H1 (cell line): ENCODE measurements at regions not wholly inside any gene's neighbourhood (a gene's known extent, or its start where the extent isn't known, plus 50 kb on each side); places are given as distances from the start of the nearest gene placed in this dataset.

Experiments used
- CTCF ChIA-PET: fragments of 300-600 bp; sonication (Branson Sonifier 250); formaldehyde crosslinking; loops from one replicate; lab custom pipeline; 2021; ENCODE audit not compliant: partially characterized antibody; lab: Charles Lee
- POLR2A ChIA-PET: fragments of 300-600 bp; sonication (Branson Sonifier 250); formaldehyde crosslinking; loops from one replicate; lab custom pipeline; 2021; ENCODE audit warnings: inconsistent platforms; ENCODE audit not compliant: partially characterized antibody; lab: Charles Lee
- DNase-seq, 2 experiments: peaks; one replicate each; pipeline versions ENCODE4 v3.0.0 to v3.0.0-alpha.2; 2010 to 2022; ENCODE audit warnings: low spot score in 2 of 2, low read depth in 1 of 2, mixed read lengths in 1 of 2
- FAIRE-seq: peaks from 2 replicates; lab custom pipeline; 2011; peaks lifted over from hg19 to GRCh38; lab: Jason Lieb, UNC
- H2AFZ ChIP-seq: 2 replicates; pipeline ENCODE4 v1.8.1; 2012; ENCODE audit warnings: low read length, inconsistent platforms
- H2AK5ac ChIP-seq: 2 replicates; pipeline ENCODE4 v1.6.1; 2013; ENCODE audit warnings: low read depth, low read length
- H2BK120ac ChIP-seq: replicated peaks from 2 replicates; pipeline ENCODE3; 2013; ENCODE audit warnings: low read depth, low read length, inconsistent platforms
- H2BK12ac ChIP-seq: 2 replicates; pipeline ENCODE4 v1.6.1; 2013; ENCODE audit warnings: low read depth, low read length
- H2BK15ac ChIP-seq: 2 replicates; pipeline ENCODE4 v1.6.1; 2013; ENCODE audit warnings: low read length
- H2BK20ac ChIP-seq: 2 replicates; pipeline ENCODE4 v1.6.1; 2013; ENCODE audit warnings: low read length
- H2BK5ac ChIP-seq: 2 replicates; pipeline ENCODE4 v1.6.1; 2013; ENCODE audit warnings: low read depth, low read length
- H3K14ac ChIP-seq: 2 replicates; pipeline ENCODE4 v1.6.1; 2013; ENCODE audit warnings: inconsistent platforms; ENCODE audit not compliant: insufficient read length
- H3K18ac ChIP-seq: 2 replicates; pipeline ENCODE4 v1.6.1; 2013; ENCODE audit warnings: low read length; ENCODE audit errors: extremely low read depth
- H3K23ac ChIP-seq: 2 replicates; pipeline ENCODE4 v1.6.1; 2013; ENCODE audit warnings: inconsistent platforms; ENCODE audit not compliant: insufficient read length
- H3K23me2 ChIP-seq: 2 replicates; pipeline ENCODE4 v1.6.1; 2013; ENCODE audit warnings: low read depth, low read length
- H3K27ac ChIP-seq: 2 replicates; pipeline ENCODE4 v1.6.1; 2011; ENCODE audit warnings: low read depth, low read length, inconsistent platforms
- H3K27me3 ChIP-seq, 4 experiments: replicated peaks in 1 of 4; 1 replicate in 1 of 4; 2 replicates in 3 of 4; pipeline versions ENCODE4 v1.6.1 to v1.8.1; 2011 to 2013; ENCODE audit warnings: low read length in 3 of 4, mild to moderate bottlenecking in 3 of 4, inconsistent platforms in 2 of 4, mixed read lengths in 2 of 4, moderate library complexity in 1 of 4; ENCODE audit not compliant: control insufficient read depth in 3 of 4, insufficient read depth in 3 of 4; ENCODE audit errors: extremely low read depth in 1 of 4
- H3K36me3 ChIP-seq, 4 experiments: 2 replicates each; pipeline versions ENCODE4 v1.6.1 to v1.8.1; 2011 to 2013; ENCODE audit warnings: mild to moderate bottlenecking in 4 of 4, low read length in 3 of 4, moderate library complexity in 2 of 4, control low read depth in 1 of 4, inconsistent platforms in 1 of 4; ENCODE audit not compliant: insufficient read depth in 4 of 4, control insufficient read depth in 2 of 4
- H3K4ac ChIP-seq: replicated peaks from 2 replicates; pipeline ENCODE3; 2013; ENCODE audit warnings: low read length, low read depth, mixed read lengths, inconsistent platforms; ENCODE audit not compliant: insufficient read length
- H3K4me1 ChIP-seq, 4 experiments: replicated peaks in 1 of 4; 1 replicate in 1 of 4; 2 replicates in 3 of 4; pipeline versions ENCODE4 v1.6.1 to v1.8.1; 2011 to 2013; ENCODE audit warnings: low read length in 3 of 4, inconsistent platforms in 2 of 4, mixed read lengths in 1 of 4; ENCODE audit not compliant: insufficient read depth in 4 of 4, control insufficient read depth in 3 of 4
- H3K4me2 ChIP-seq, 2 experiments: 2 replicates each; pipeline versions ENCODE4 v1.6.1 to v1.8.1; 2011 to 2013; ENCODE audit warnings: low read depth in 2 of 2, low read length in 2 of 2, control low read depth in 1 of 2, inconsistent platforms in 1 of 2, mild to moderate bottlenecking in 1 of 2; ENCODE audit not compliant: insufficient read depth in 1 of 2
- H3K4me3 ChIP-seq, 4 experiments: fragments of 200-600, 300-600 bp in 1 of 4; sonication (generic), shearing (Covaris generic), sonication (Bioruptor Twin) in 1 of 4; 2 replicates each; pipeline versions ENCODE4 v1.5.1 to v1.8.1; 2011 to 2016; ENCODE audit warnings: low read length in 4 of 4, low read depth in 3 of 4, control low read depth in 2 of 4, inconsistent platforms in 2 of 4, mild to moderate bottlenecking in 2 of 4, mixed read lengths in 1 of 4, moderate library complexity in 1 of 4; ENCODE audit not compliant: insufficient read depth in 2 of 4; ENCODE audit errors: extremely low read depth in 1 of 4
- H3K56ac ChIP-seq: replicated peaks from 2 replicates; pipeline ENCODE3; 2013; ENCODE audit warnings: low read depth, mild to moderate bottlenecking, mixed read lengths, low read length, inconsistent platforms; ENCODE audit not compliant: insufficient read length
- H3K79me1 ChIP-seq: 2 replicates; pipeline ENCODE4 v1.6.1; 2013; ENCODE audit warnings: low read depth, low read length, control low read depth
- H3K79me2 ChIP-seq, 2 experiments: 2 replicates each; pipeline versions ENCODE4 v1.6.1 to v1.8.1; 2012 to 2013; ENCODE audit warnings: low read length in 2 of 2, mild to moderate bottlenecking in 2 of 2, inconsistent platforms in 1 of 2; ENCODE audit not compliant: insufficient read depth in 2 of 2, control insufficient read depth in 1 of 2
- H3K9ac ChIP-seq, 4 experiments: replicated peaks in 1 of 4; 1 replicate in 1 of 4; 2 replicates in 3 of 4; pipeline versions ENCODE4 v1.6.1 to v1.8.1; 2011 to 2013; ENCODE audit warnings: low read depth in 3 of 4, low read length in 3 of 4, control low read depth in 2 of 4, mild to moderate bottlenecking in 2 of 4, moderate library complexity in 2 of 4, inconsistent platforms in 1 of 4; ENCODE audit errors: extremely low read depth in 1 of 4
- H3K9me3 ChIP-seq, 2 experiments: 2 replicates each; pipeline versions ENCODE4 v1.6.1 to v1.8.1; 2012 to 2013; ENCODE audit warnings: mild to moderate bottlenecking in 2 of 2, moderate library complexity in 2 of 2, control low read depth in 1 of 2, inconsistent platforms in 1 of 2, low read depth in 1 of 2, low read length in 1 of 2, mixed read lengths in 1 of 2; ENCODE audit not compliant: insufficient read depth in 2 of 2
- H4K20me1 ChIP-seq, 2 experiments: replicated peaks in 1 of 2; 2 replicates each; pipeline versions ENCODE3 to v1.8.1; 2011 to 2013; ENCODE audit warnings: inconsistent platforms in 2 of 2, low read length in 2 of 2, mild to moderate bottlenecking in 1 of 2; ENCODE audit not compliant: insufficient read depth in 2 of 2, control insufficient read depth in 1 of 2
- H4K5ac ChIP-seq: 2 replicates; pipeline ENCODE4 v1.6.1; 2013; ENCODE audit warnings: low read length, low read depth, mixed read lengths, inconsistent platforms; ENCODE audit not compliant: insufficient read length
- H4K8ac ChIP-seq: 2 replicates; pipeline ENCODE4 v1.8.0; 2013; ENCODE audit warnings: mild to moderate bottlenecking, moderate library complexity, low read length, inconsistent platforms; ENCODE audit not compliant: insufficient read depth; ENCODE audit errors: extremely low read depth
- H4K91ac ChIP-seq: replicated peaks from 2 replicates; pipeline ENCODE3; 2013; ENCODE audit warnings: low read length, mixed read lengths, inconsistent platforms; ENCODE audit not compliant: insufficient read length
- EGR1 ChIP-seq: IDR thresholded peaks from 2 replicates; pipeline ENCODE4 v1.6.1; 2011; ENCODE audit warnings: low read depth, low read length, borderline replicate concordance
- EZH2 ChIP-seq: fragments of 200-600 bp; sonication (generic); IDR thresholded peaks from 2 replicates; pipeline ENCODE4 v1.7.1; 2012; ENCODE audit warnings: low read depth, mild to moderate bottlenecking, moderate library complexity, low read length, inconsistent platforms; ENCODE audit not compliant: severe bottlenecking
- RAD21 ChIP-seq, 2 experiments: IDR thresholded peaks in 1 of 2; conservative IDR thresholded peaks in 1 of 2; 2 replicates each; pipeline ENCODE4 v1.6.1; 2011; ENCODE audit warnings: low read depth in 2 of 2, low read length in 2 of 2, improper control_type of control experiment in 1 of 2, inconsistent platforms in 1 of 2, mild to moderate bottlenecking in 1 of 2, moderate library complexity in 1 of 2
- RXRA ChIP-seq: IDR thresholded peaks from 2 replicates; pipeline ENCODE4 v1.6.1; 2011; ENCODE audit warnings: low read depth, mild to moderate bottlenecking, low read length, moderate library complexity; ENCODE audit not compliant: insufficient read depth
- SP2 ChIP-seq: IDR thresholded peaks from 2 replicates; pipeline ENCODE4 v1.6.1; 2012; ENCODE audit warnings: mild to moderate bottlenecking, low read length, inconsistent platforms
- WGBS, 2 experiments: shearing (Covaris generic) in 1 of 2; methylation state at CpG; one replicate each; pipeline versions ENCODE4 v1.1.6 to v1.1.7; 2013 to 2015; ENCODE audit warnings: low lambda C conversion rate in 2 of 2, mixed read lengths in 2 of 2, inconsistent platforms in 1 of 2, low coverage in 1 of 2, missing lambda C conversion rate in 1 of 2; ENCODE audit not compliant: insufficient replicate concordance in 2 of 2, insufficient coverage in 1 of 2, insufficient read length in 1 of 2; ENCODE audit errors: extremely low coverage in 1 of 2, missing lambda C conversion rate in 1 of 2; 5-methylcytosine and 5-hydroxymethylcytosine counted together

DNA sequence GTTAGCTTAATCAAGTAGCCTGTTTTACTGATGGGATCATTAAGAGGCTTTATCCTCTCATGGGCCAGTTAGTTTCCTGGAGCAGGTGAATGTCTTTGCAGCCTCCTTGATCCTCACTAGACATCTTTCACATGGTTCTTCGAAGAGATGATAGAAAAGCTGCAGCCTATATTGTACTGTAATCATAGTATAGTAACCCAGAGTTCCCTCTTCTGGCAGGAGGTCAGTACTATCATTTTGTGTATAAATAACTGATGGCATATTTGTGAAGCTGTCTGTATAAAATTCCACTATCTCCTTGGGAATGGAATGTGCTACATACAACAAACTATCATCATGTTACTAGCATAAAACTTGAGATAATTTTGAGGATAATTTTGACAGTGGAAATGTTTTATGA lies 123.8 kb upstream of the PRPS1L1 start:
- H4K8ac ChIP-seq, result no peak overlapping the region
- DNase-seq, result no peak
- no peaks in the 10 kb centered on the region for H3K27me3 ChIP-seq
- H3K4ac ChIP-seq, result no peak overlapping the region
- H4K20me1 ChIP-seq, result no peaks in the 10 kb centered on the region
- no peak overlapping the region for H2BK15ac ChIP-seq
- POLR2A ChIA-PET, result interaction anchor here (0.6 kb wide), 1 partner anchor 120 kb away, joined by 3 read pairs; no protein-coding TSS in a partner anchor
- no peak overlapping the region for H3K9ac ChIP-seq
- H3K27ac ChIP-seq, result no peak overlapping the region
- H3K18ac ChIP-seq, result no peak overlapping the region
- no peak overlapping the region for H3K23ac ChIP-seq
- peak overlapping the region; percentile 41; the same call in 1 of the 2 replicates for H2AFZ ChIP-seq
- H2BK5ac ChIP-seq, result no peak overlapping the region
- TF ChIP-seq RXRA (no peak), EZH2 (no peak), RAD21 (IDR thresholded peaks at IDR 0.05 in 1 of 2, conservative IDR thresholded peaks at IDR 0.05 in 1 of 2; ENCODE audit: low read depth in 2 of 2, low read length in 2 of 2) (no peak), SP2 (peak; percentile 40; the same call in 1 of the 2 replicates), EGR1 (no peak)
- H4K91ac ChIP-seq, result no peak overlapping the region
- no peak overlapping the region for H3K56ac ChIP-seq
- H3K23me2 ChIP-seq, result no peaks in the 10 kb centered on the region
- no peak overlapping the region for H2BK120ac ChIP-seq
- FAIRE-seq, result no peak
- no peak overlapping the region for H3K4me3 ChIP-seq
- H3K9me3 ChIP-seq, result no peaks in the 10 kb centered on the region
- H2BK20ac ChIP-seq, result no peak overlapping the region
- no peaks in the 10 kb centered on the region for H3K79me1 ChIP-seq
- H3K36me3 ChIP-seq, result no peaks in the 10 kb centered on the region
- CTCF ChIA-PET, result interaction anchor here (0.6 to 2.1 kb wide), 8 partner anchors 11 to 1658 kb away, joined by 3 to 6 read pairs (median 4); no protein-coding TSS in a partner anchor
- H3K14ac ChIP-seq, result no peak overlapping the region
- no peak overlapping the region for H2AK5ac ChIP-seq
- no peaks in the 10 kb centered on the region for H3K79me2 ChIP-seq
- no peak overlapping the region for H2BK12ac ChIP-seq
- WGBS, 2 experiments, result 100% methylated on average over 1 of the region's 1 CpG; no CpG with 5 or more reads in 1 of the 2 experiments
- no peaks in the 10 kb centered on the region for H3K4me1 ChIP-seq
- H4K5ac ChIP-seq, result no peak overlapping the region
- H3K4me2 ChIP-seq, result no peak overlapping the region
